Prostate gland (tissue), 2 donors: ENCODE measurements at regions not wholly inside any gene's neighbourhood (a gene's known extent, or its start where the extent isn't known, plus 50 kb on each side); places are given as distances from the start of the nearest gene placed in this dataset.
"Not testable (repeated sequence)": the region's sequence is repeated elsewhere in the genome, so short reads cannot be mapped to it uniquely, and the experiment has no call there.

Experiments used
- DNase-seq: peaks from one replicate; pipeline ENCODE4 v3.0.0-alpha.2; 2019; ENCODE audit warnings: low spot score
- H3K27ac ChIP-seq, 2 donors: fragments of 200-600 bp; sonication (generic); 2 replicates each; pipeline ENCODE4 v1.5.1; 2017 to 2019
- H3K27me3 ChIP-seq: fragments of 200-600 bp; sonication (generic); replicated peaks from 2 replicates; pipeline ENCODE4 v1.5.1; 2019; ENCODE audit not compliant: insufficient read depth
- H3K36me3 ChIP-seq, 2 donors: fragments of 200-600 bp; sonication (generic); 1 replicate in 1 of 2; 2 replicates in 1 of 2; pipeline versions ENCODE4 v1.5.1 to v1.8.1; 2017 to 2019
- H3K4me1 ChIP-seq: fragments of 200-600 bp; sonication (generic); replicated peaks from 2 replicates; pipeline ENCODE4 v1.5.1; 2019
- H3K4me3 ChIP-seq, 2 donors: fragments of 200-600 bp; sonication (generic); 2 replicates each; pipeline ENCODE4 v1.5.1; 2017 to 2019
- H3K9me3 ChIP-seq: fragments of 200-600 bp; sonication (generic); 2 replicates; pipeline ENCODE4 v1.5.1; 2017
- CTCF ChIP-seq, 4 experiments: fragments of 200-600 bp in 2 of 4; fragments of 450-650 bp in 2 of 4; sonication (generic) in 2 of 4; IDR thresholded peaks; 1 replicate in 3 of 4; 2 replicates in 1 of 4; pipeline ENCODE4 v1.5.1; 2016 to 2019; ENCODE audit warnings: antibody characterized with exemption in 4 of 4, mild to moderate bottlenecking in 2 of 4, moderate library complexity in 2 of 4
- POLR2A ChIP-seq: fragments of 450-650 bp; IDR thresholded peaks from one replicate; pipeline ENCODE4 v1.6.1; 2016; ENCODE audit warnings: antibody characterized with exemption, mild to moderate bottlenecking
- POLR2AphosphoS5 ChIP-seq: sonication (generic); formaldehyde crosslinking; IDR thresholded peaks from one replicate; pipeline ENCODE4 v1.6.1; 2017; ENCODE audit warnings: antibody characterized with exemption
- WGBS: methylation state at CpG from one replicate; pipeline ENCODE4 v1.1.5; 2018; 5-methylcytosine and 5-hydroxymethylcytosine counted together
- intact Hi-C: fragments of 100-400 bp; cut with DNase I; formaldehyde crosslinking; loops from one replicate; pipeline ENCODE4 v1.14.2; 2022

- intact Hi-C loops, H3K27me3 ChIP-seq, H3K4me1 ChIP-seq, H3K27ac ChIP-seq, DNase-seq, H3K9me3 ChIP-seq, H3K36me3 ChIP-seq, H3K4me3 ChIP-seq: not testable (repeated sequence)
- whole genome bisulfite sequencing, result 64% methylated on average over 3 of the region's 4 CpGs
Measured at GRCh38 chr7:32775809-32776208, 115.8 kb downstream of the KBTBD2 start.

- H3K4me1 ChIP-seq, result no peaks in the 10 kb centered on the region
- TF ChIP-seq POLR2AphosphoS5, result no peak
- no peak for TF ChIP-seq POLR2A
- no peak for TF ChIP-seq CTCF (IDR thresholded peaks at IDR 0.05)
- H3K27me3 ChIP-seq, result no peaks in the 10 kb centered on the region
- no peaks in the 10 kb centered on the region for H3K9me3 ChIP-seq
- H3K4me3 ChIP-seq, result no peak overlapping the region
- no peak for DNase-seq
- 94% methylated on average over 1 of the region's 1 CpG for WGBS
- H3K27ac ChIP-seq, result no peak overlapping the region
- intact Hi-C loops, result no loop called here
- no peaks in the 10 kb centered on the region for H3K36me3 ChIP-seq
Measured at GRCh38 chr7:32774541-32774951, 117.0 kb downstream of the KBTBD2 start.

GRCh38 chr7:32768866-32769510, 122.6 kb downstream of the KBTBD2 start:
- H3K36me3 ChIP-seq, H3K4me1 ChIP-seq, H3K27ac ChIP-seq, DNase-seq, H3K4me3 ChIP-seq, intact Hi-C loops, H3K27me3 ChIP-seq, H3K9me3 ChIP-seq: not testable (repeated sequence)
- 54% methylated on average over 3 of the region's 3 CpGs for WGBS

GRCh38 chr7:32768338-32768737, 123.2 kb downstream of the KBTBD2 start:
- H3K36me3 ChIP-seq, intact Hi-C loops, H3K27me3 ChIP-seq, DNase-seq, H3K4me1 ChIP-seq, H3K4me3 ChIP-seq, H3K27ac ChIP-seq, H3K9me3 ChIP-seq: not testable (repeated sequence)
- WGBS, result 95% methylated on average over 1 of the region's 1 CpG

- H3K36me3 ChIP-seq, intact Hi-C loops, H3K4me1 ChIP-seq, H3K27ac ChIP-seq, H3K4me3 ChIP-seq, DNase-seq, H3K9me3 ChIP-seq, H3K27me3 ChIP-seq: not testable (repeated sequence)
- peak in 3 of 4 experiments; percentile 30 to 39 (median 39) for TF ChIP-seq CTCF (IDR thresholded peaks at IDR 0.05)
- 17% methylated on average over 4 of the region's 4 CpGs for WGBS
Measured at GRCh38 chr7:32765649-32766251, 125.8 kb downstream of the KBTBD2 start.

GRCh38 chr7:32765185-32765584, 126.4 kb downstream of the KBTBD2 start:
- DNase-seq, result no peak
- Histone ChIP-seq H3K9me3 (no peaks in the 10 kb centered on the region), H3K27ac (no peak overlapping the region), H3K36me3 (no peaks in the 10 kb centered on the region), H3K4me3 (no peak overlapping the region), H3K4me1 (no peaks in the 10 kb centered on the region), H3K27me3 (no peaks in the 10 kb centered on the region)
- TF ChIP-seq POLR2A, result no peak
- no peak for TF ChIP-seq POLR2AphosphoS5
- TF ChIP-seq CTCF (IDR thresholded peaks at IDR 0.05), result no peak
- WGBS, result 87% methylated on average over 3 of the region's 3 CpGs
- intact Hi-C loops, result no loop called here
